K562 (cell line): ENCODE measurements at regions not wholly inside any gene's neighbourhood (a gene's known extent, or its start where the extent isn't known, plus 50 kb on each side); places are given as distances from the start of the nearest gene placed in this dataset.
A peak's percentile ranks its signal among the peaks of the same experiment; 100 is the strongest.
"Not testable (repeated sequence)": the region's sequence is repeated elsewhere in the genome, so short reads cannot be mapped to it uniquely, and the experiment has no call there.

Experiments
- ATAC-seq: fragments of 200-7000 bp; cut with Tn5 transposase; 3 replicates; pipeline ENCODE4 v1.9.1; 2020; ENCODE audit warnings: moderate library complexity
- BruUV-seq: library from RNA; stranded (reverse); fragments of 400-500 nt; replicated peaks from 2 replicates; lab custom pipeline; 2021; lab: Mats Ljungman, UMichigan
- CTCF ChIA-PET: fragments of 300-600 bp; formaldehyde crosslinking; extraction: SDS; loops from one replicate; lab custom pipeline; 2021; ENCODE audit warnings: low intra/inter-chr PET ratio; lab: Yijun Ruan, JAX
- POLR2A ChIA-PET: fragments of 300-600, 350-650 bp; sonication (Branson Sonifier 250); formaldehyde crosslinking; extraction: SDS; loops from one replicate; lab custom pipeline; 2021; ENCODE audit warnings: antibody characterized with exemption, inconsistent platforms; lab: Yijun Ruan, JAX
- DNase-seq, 4 experiments: peaks; one replicate each; pipeline versions ENCODE4 v3.0.0 to v3.0.0-alpha.2; 2011 to 2018; ENCODE audit warnings: low spot score in 3 of 4, mixed read lengths in 3 of 4; ENCODE audit errors: extremely low read depth in 1 of 4
- FAIRE-seq: peaks from 2 replicates; lab custom pipeline; 2011; peaks lifted over from hg19 to GRCh38; lab: Jason Lieb, UNC
- H2AFZ ChIP-seq: 2 replicates; pipeline ENCODE4 v1.6.0; 2011; ENCODE audit warnings: low read depth, low read length, control low read depth, inconsistent platforms
- H3K27ac ChIP-seq: fragments of 200-600 bp; 3 replicates; pipeline ENCODE4 v1.8.0; 2011; ENCODE audit warnings: low read depth, mild to moderate bottlenecking, control low read depth, inconsistent platforms, low read length, moderate library complexity, mixed read lengths; ENCODE audit errors: extremely low read depth
- H3K27me3 ChIP-seq, 2 experiments: fragments of 300-600 bp in 1 of 2; 2 replicates in 1 of 2; 3 replicates in 1 of 2; pipeline versions ENCODE4 v1.6.0 to v1.8.0; 2011; ENCODE audit warnings: inconsistent platforms in 2 of 2, low read length in 2 of 2, mild to moderate bottlenecking in 1 of 2, mixed read lengths in 1 of 2, moderate library complexity in 1 of 2; ENCODE audit not compliant: control insufficient read depth in 2 of 2, insufficient read depth in 2 of 2
- H3K36me3 ChIP-seq: fragments of 300-600 bp; 3 replicates; pipeline ENCODE4 v1.8.0; 2011; ENCODE audit warnings: mild to moderate bottlenecking, low read length, inconsistent platforms; ENCODE audit not compliant: control insufficient read depth, insufficient read depth
- H3K4me1 ChIP-seq, 2 experiments: fragments of 200-600 bp in 1 of 2; replicated peaks in 1 of 2; 2 replicates in 1 of 2; 3 replicates in 1 of 2; pipeline versions ENCODE4 v1.5.1 to v1.8.0; 2011; ENCODE audit warnings: inconsistent platforms in 2 of 2, low read length in 2 of 2, mild to moderate bottlenecking in 1 of 2, mixed read lengths in 1 of 2, moderate library complexity in 1 of 2; ENCODE audit not compliant: control insufficient read depth in 2 of 2, insufficient read depth in 2 of 2
- H3K4me2 ChIP-seq: 2 replicates; pipeline ENCODE4 v1.6.1; 2011; ENCODE audit warnings: low read length, control low read depth, inconsistent platforms, mixed read lengths; ENCODE audit not compliant: insufficient read depth
- H3K4me3 ChIP-seq: fragments of 200-600 bp; sonication (generic), shearing (Covaris generic); 2 replicates; pipeline ENCODE4 v1.5.1; 2016; ENCODE audit warnings: control low read depth, inconsistent platforms
- H3K79me2 ChIP-seq: fragments of 200-600 bp; 3 replicates; pipeline ENCODE4 v1.8.0; 2011; ENCODE audit warnings: low read length, inconsistent platforms; ENCODE audit not compliant: control insufficient read depth, insufficient read depth
- H3K9ac ChIP-seq, 2 experiments: 2 replicates each; pipeline versions ENCODE4 v1.6.0 to v1.6.1; 2011; ENCODE audit warnings: low read depth in 2 of 2, low read length in 2 of 2, control low read depth in 1 of 2, inconsistent platforms in 1 of 2, mild to moderate bottlenecking in 1 of 2, mixed read lengths in 1 of 2; ENCODE audit not compliant: insufficient read depth in 1 of 2
- H3K9me1 ChIP-seq: one replicate; pipeline ENCODE4 v1.6.0; 2011; ENCODE audit warnings: inconsistent platforms, mild to moderate bottlenecking, low read length, moderate library complexity; ENCODE audit not compliant: control insufficient read depth, insufficient read depth
- H3K9me3 ChIP-seq: replicated peaks from 2 replicates; pipeline ENCODE4 v1.5.1; 2011; ENCODE audit warnings: low read depth, low read length, inconsistent platforms; ENCODE audit not compliant: control insufficient read depth, insufficient read depth
- H4K20me1 ChIP-seq: replicated peaks from 2 replicates; pipeline ENCODE4 v1.6.1; 2011; ENCODE audit warnings: low read length, inconsistent platforms, mixed read lengths; ENCODE audit not compliant: control insufficient read depth, insufficient read depth
- GABPA ChIP-seq: fragments of 200-800 bp; sonication (Bioruptor generic); conservative IDR thresholded peaks from 2 replicates; pipeline ENCODE4 v1.6.1; 2016; ENCODE audit warnings: low read depth, missing genetic modification characterization, missing compliant biosample characterization
- HCFC1 ChIP-seq: IDR thresholded peaks from 2 replicates; pipeline ENCODE4 v1.6.1; 2012; ENCODE audit warnings: low read depth, low read length, improper control_type of control experiment
- L3MBTL2 ChIP-seq: fragments of 450-650 bp; IDR thresholded peaks from 2 replicates; pipeline ENCODE4 v1.6.1; 2016; ENCODE audit warnings: mild to moderate bottlenecking, moderate library complexity
- MEIS2 ChIP-seq: fragments of 450-650 bp; IDR thresholded peaks from 2 replicates; pipeline ENCODE4 v1.6.1; 2014; ENCODE audit warnings: mild to moderate bottlenecking; ENCODE audit not compliant: partially characterized antibody
- NRF1 ChIP-seq, 2 experiments: fragments of 450-650 bp; IDR thresholded peaks in 1 of 2; conservative IDR thresholded peaks in 1 of 2; 2 replicates each; pipeline ENCODE4 v1.6.1; 2014; ENCODE audit warnings: mild to moderate bottlenecking in 2 of 2
- POLR2G ChIP-seq: fragments of 200-400 bp; formaldehyde crosslinking; IDR thresholded peaks from 2 replicates; pipeline ENCODE4 v1.6.1; 2017; ENCODE audit warnings: low read depth, mild to moderate bottlenecking, antibody characterized with exemption, low read length, moderate library complexity
- ZNF384 ChIP-seq: IDR thresholded peaks from 2 replicates; pipeline ENCODE4 v1.6.1; 2012; ENCODE audit warnings: low read depth, low read length, improper control_type of control experiment
- WGBS: fragments of 100-300 bp; shearing (Covaris generic); methylation state at CpG from one replicate; pipeline ENCODE4 v1.1.6; 2016; ENCODE audit warnings: low coverage, mixed read lengths; ENCODE audit not compliant: insufficient coverage; ENCODE audit errors: missing lambda C conversion rate; 5-methylcytosine and 5-hydroxymethylcytosine counted together
- in situ Hi-C: fragments of 300-500 bp; cut with MboI; formaldehyde crosslinking; loops from 4 replicates; pipeline ENCODE4 v1.15.0; 2018; ENCODE audit warnings: inconsistent platforms, mixed read lengths
- intact Hi-C: fragments of 100-400 bp; cut with micrococcal nuclease; formaldehyde crosslinking; loops from 2 replicates; pipeline ENCODE4 v1.14.2; 2022
- TF ChIP-seq, protein P1 (sequence below): fragments of 200-800 bp; sonication (Bioruptor generic); IDR thresholded peaks from 2 replicates; pipeline ENCODE4 v1.6.1; 2017; ENCODE audit warnings: missing genetic modification characterization, missing compliant biosample characterization
- TF ChIP-seq, protein P2 (sequence below), 2 experiments: fragments of 450-650 bp; IDR thresholded peaks; 2 replicates each; pipeline ENCODE4 v1.6.1; 2018; ENCODE audit warnings: mild to moderate bottlenecking in 2 of 2, low read depth in 1 of 2; ENCODE audit not compliant: partially characterized antibody in 2 of 2

DNA sequence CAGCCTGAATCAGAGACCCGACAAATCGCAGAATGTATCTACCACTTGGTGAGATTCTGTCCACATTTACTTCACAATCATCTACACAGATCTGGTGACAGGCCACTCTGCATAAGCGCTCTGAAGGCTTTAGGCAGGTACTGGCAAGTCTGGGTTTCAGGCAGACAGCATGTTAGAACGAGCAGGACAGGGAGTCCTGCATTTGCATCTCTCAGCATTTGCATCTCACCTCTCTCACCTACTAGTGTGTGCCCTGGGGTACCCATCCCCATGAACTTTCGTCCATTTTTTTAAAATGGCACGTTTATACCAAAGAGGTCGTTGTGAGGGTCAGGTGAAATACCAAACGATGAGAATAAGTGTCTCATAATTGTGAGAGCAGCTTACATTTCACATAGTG, 108.2 kb downstream of the SPATA31A1 start:
- intact Hi-C loops, H3K9me1 ChIP-seq, H3K4me2 ChIP-seq, H3K27ac ChIP-seq, DNase-seq, H3K27me3 ChIP-seq, POLR2A ChIA-PET, H3K79me2 ChIP-seq, BruUV-seq, H3K9me3 ChIP-seq, CTCF ChIA-PET, H3K4me1 ChIP-seq, FAIRE-seq, H3K36me3 ChIP-seq, in situ Hi-C loops, ATAC-seq, H4K20me1 ChIP-seq, H3K9ac ChIP-seq, H3K4me3 ChIP-seq: not testable (repeated sequence)
- 0 out of 2 replicates have a peak overlapping the region, but pooled peaks have one; percentile 8 for H2AFZ ChIP-seq
- WGBS: 3% methylated on average over 4 of the region's 8 CpGs

DNA sequence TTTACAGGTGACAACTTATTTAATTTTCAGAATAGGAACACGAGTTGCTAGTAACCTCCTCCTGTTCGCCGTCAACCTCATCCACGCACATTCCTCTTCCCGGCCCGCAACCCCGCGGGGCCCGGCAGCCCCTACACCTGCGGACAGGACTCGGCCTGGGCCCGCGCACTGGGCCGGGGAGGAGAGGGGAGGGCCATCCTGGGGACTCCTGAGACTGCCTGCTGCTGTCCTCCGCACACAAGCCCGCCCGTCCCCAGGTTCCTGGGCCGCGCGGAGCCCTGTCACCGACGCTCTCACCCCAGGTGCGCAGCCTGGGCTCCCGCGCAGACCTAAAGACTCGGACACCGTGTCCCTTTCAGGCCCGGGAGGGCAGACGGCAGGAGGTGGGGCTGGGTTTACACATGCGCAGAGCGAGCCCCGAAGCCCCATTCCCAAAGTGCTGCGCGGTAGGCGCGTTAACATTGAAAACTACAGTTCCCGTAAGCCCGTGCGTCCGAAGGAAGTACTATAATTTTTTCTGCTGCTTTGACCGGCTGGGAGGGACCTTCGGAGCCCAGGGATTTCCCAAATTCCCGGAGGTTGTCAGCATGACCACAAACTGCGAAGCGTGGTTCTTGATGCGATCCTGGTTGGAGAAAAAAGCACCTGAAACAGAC, 108.8 kb downstream of the SPATA31A1 start:
- FAIRE-seq, H3K36me3 ChIP-seq, H3K27ac ChIP-seq, CTCF ChIA-PET, H3K9me3 ChIP-seq, POLR2A ChIA-PET, H3K79me2 ChIP-seq, H3K4me1 ChIP-seq, H3K9ac ChIP-seq, intact Hi-C loops, H3K4me2 ChIP-seq, H3K27me3 ChIP-seq, H3K9me1 ChIP-seq, in situ Hi-C loops, H4K20me1 ChIP-seq: not testable (repeated sequence)
- DNase-seq: peak in 1 of 4 experiments; percentile 76
- peak overlapping the region; percentile 23; the same call in 1 of the 2 replicates for H3K4me3 ChIP-seq
- WGBS: 2% methylated on average over 14 of the region's 46 CpGs
- ATAC-seq: peak; percentile 100
- TSS peak; percentile 50 for BruUV-seq
- H2AFZ ChIP-seq: peak overlapping the region; percentile 81
- TF ChIP-seq L3MBTL2 (peak; percentile 48; the same call in 1 of the 2 replicates), MEIS2 (peak; percentile 8), GABPA (tag) (peak; percentile 70), NRF1 (conservative IDR thresholded peaks at IDR 0.05 in 1 of 2, IDR thresholded peaks at IDR 0.05 in 1 of 2) (peak; percentile 89 to 91), ZNF384 (peak; percentile 38; the same call in 1 of the 2 replicates), POLR2G (peak; percentile 43; the same call in 1 of the 2 replicates), HCFC1 (peak; percentile 75)
- TF ChIP-seq, protein P1, sequence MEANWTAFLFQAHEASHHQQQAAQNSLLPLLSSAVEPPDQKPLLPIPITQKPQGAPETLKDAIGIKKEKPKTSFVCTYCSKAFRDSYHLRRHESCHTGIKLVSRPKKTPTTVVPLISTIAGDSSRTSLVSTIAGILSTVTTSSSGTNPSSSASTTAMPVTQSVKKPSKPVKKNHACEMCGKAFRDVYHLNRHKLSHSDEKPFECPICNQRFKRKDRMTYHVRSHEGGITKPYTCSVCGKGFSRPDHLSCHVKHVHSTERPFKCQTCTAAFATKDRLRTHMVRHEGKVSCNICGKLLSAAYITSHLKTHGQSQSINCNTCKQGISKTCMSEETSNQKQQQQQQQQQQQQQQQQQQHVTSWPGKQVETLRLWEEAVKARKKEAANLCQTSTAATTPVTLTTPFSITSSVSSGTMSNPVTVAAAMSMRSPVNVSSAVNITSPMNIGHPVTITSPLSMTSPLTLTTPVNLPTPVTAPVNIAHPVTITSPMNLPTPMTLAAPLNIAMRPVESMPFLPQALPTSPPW (CRISPR knock-in tag): 0 out of 2 replicates have a peak, but pooled peaks have one; percentile 12
- TF ChIP-seq, protein P2, sequence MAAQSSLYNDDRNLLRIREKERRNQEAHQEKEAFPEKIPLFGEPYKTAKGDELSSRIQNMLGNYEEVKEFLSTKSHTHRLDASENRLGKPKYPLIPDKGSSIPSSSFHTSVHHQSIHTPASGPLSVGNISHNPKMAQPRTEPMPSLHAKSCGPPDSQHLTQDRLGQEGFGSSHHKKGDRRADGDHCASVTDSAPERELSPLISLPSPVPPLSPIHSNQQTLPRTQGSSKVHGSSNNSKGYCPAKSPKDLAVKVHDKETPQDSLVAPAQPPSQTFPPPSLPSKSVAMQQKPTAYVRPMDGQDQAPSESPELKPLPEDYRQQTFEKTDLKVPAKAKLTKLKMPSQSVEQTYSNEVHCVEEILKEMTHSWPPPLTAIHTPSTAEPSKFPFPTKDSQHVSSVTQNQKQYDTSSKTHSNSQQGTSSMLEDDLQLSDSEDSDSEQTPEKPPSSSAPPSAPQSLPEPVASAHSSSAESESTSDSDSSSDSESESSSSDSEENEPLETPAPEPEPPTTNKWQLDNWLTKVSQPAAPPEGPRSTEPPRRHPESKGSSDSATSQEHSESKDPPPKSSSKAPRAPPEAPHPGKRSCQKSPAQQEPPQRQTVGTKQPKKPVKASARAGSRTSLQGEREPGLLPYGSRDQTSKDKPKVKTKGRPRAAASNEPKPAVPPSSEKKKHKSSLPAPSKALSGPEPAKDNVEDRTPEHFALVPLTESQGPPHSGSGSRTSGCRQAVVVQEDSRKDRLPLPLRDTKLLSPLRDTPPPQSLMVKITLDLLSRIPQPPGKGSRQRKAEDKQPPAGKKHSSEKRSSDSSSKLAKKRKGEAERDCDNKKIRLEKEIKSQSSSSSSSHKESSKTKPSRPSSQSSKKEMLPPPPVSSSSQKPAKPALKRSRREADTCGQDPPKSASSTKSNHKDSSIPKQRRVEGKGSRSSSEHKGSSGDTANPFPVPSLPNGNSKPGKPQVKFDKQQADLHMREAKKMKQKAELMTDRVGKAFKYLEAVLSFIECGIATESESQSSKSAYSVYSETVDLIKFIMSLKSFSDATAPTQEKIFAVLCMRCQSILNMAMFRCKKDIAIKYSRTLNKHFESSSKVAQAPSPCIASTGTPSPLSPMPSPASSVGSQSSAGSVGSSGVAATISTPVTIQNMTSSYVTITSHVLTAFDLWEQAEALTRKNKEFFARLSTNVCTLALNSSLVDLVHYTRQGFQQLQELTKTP (IDR thresholded peaks at IDR 0.05; ENCODE audit: low read depth in 1 of 2, partially characterized antibody in 2 of 2): peak in 1 of 2 experiments; percentile 91
